ENCODE measurements at regions not wholly inside any gene's neighbourhood (a gene's known extent, or its start where the extent isn't known, plus 50 kb on each side); places are given as distances from the start of the nearest gene placed in this dataset.

DNA sequence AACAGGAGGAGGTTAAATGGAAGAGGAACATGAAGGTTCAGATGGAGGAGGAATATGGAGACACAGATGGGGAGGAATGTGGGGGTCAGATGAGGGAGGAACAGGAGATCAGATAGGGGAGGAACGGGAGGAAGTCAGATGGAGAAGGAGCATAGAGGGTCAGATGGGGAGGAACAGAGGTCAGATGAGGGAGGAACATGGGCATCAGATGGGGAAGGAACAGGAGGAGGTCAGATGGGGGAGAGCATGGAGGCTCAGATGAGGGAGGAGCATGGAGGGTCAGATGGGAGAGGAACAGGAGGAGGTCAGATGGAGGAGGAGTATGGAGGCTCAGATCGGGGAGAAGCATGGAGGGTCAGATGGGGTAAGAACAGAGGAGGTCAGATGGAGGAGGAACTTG is 290.6 kb downstream of the BMP7 start:
- no peak for DNase-seq

DNA sequence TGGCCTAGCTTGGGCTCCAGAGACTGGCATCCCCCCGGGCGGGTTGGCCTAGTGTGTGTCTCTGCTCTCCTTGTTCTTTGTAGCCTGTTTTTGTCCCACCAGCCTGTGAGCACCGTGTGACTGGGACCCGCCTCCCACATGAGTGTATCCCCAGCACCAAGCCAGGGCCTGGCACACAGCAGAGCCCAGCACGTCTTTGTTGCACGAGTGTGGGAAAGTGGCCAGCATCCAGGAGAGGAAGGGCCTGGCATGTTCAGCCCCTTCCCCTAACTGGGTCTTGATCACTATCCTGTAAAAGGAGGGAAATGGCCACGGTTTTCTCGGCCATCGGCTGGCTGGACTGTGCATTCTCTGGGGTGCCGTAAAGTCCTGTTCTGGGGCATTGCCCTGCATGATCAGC is 290.1 kb downstream of the BMP7 start:
- DNase-seq: no peak

DNA sequence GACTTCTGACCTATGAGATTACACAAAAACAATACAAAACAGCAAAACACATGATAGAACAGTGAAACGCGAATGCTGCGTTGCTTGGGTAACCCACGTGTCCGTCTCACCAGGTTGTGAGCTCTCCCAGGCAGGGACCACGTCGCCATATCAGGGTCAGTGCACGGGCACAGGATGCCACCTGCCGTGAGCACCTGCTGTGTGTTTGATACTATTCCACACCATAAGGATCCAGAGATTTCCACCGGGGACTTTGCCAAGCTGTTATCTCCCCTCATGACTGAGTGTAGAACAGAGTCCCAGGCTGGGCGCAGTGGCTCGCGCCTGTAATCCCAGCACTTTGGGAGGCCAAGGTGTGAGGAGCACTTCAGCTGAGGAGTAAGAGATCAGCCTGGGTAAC is 288.0 kb downstream of the BMP7 start:
- DNase-seq: no peak

- no peak for DNase-seq
Observed at GRCh38 chr20:56979125-56979524, 287.3 kb downstream of the BMP7 start.

DNA sequence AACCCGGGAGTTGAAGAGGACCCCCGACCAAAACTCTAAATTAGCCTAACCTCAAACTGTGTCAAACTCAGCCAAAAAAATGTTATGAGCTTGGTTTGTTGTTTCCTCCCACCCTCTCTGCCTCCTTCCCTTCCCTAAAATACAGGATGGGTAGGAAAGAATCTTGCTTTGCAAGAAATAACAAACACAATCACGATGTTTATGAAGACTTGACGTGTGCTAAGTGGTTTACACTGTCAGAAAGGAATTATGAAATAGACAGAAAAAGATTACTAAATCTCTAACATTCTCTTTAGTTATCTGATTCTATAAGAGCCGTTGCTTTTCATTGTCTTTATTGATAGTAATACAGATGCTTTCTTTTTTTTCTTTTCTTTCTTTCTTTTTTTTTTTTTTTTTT is 285.1 kb downstream of the BMP7 start:
- DNase-seq: no peak

DNA sequence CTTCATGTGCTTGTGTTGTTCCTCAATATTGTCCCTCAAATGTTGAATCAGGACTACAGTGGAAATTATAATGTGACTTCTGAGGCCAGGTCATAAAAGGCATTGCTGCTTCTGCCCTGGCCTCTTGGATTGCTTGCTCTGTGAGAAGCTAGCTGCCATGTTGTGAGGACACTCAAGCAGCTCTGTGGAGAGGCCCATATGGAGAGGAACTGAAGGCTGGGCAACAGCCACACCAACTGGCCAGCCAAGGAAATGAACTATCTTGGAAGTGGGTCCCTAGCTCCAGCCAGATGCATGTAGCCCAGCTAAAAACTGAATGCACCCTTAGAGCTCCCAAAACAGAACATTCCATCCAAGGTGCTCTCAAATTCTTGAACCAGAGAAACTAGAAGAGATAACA is 282.6 kb downstream of the BMP7 start:
- no peak for DNase-seq

DNA sequence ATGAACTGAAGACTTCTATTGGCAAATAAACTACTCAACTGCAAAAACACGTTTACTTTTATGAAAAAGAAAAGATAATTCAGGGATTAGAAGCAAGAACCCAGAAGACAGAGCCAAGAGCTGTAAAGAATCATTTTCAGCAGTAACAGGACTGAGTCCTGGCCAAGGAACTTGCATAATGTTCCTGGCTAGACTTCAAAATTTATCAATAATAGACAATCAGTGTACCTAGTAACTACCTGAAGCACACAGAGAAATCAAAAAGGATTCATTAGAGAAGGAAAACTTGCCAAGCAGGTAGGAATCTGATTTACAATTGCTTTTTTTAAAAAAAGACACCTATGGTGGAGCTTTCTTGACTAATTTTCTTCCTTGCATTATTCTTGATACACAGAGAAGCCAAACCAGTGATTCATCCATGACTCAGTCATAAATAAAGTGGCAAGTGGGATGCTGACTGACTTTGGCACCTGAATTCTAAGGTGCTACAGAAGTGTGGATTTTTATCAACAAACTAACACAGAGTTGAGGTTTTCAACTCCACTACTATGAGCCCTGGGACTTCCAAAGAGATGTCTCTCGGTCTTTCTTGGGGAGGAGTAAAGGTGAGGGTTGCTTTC is 281.3 kb downstream of the BMP7 start:
- no peak for DNase-seq

DNA sequence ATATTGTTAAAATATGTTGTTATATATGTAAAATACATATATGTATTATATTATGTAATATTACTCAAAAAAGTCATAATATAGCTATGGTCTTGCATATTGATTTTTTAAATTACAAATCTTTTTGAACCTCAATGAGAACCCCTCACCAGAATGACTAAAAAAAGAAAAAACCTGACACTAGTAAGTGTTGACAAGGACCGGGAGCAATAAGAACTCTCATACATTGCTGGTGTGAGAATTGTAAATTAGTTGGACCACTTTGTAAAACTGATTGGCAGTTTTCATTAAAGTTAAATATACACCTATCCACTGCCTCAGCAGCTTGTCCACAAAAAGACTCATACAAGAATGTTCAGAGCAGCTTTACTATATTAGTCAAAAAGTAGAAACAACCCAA is 280.0 kb downstream of the BMP7 start:
- DNase-seq: no peak

DNA sequence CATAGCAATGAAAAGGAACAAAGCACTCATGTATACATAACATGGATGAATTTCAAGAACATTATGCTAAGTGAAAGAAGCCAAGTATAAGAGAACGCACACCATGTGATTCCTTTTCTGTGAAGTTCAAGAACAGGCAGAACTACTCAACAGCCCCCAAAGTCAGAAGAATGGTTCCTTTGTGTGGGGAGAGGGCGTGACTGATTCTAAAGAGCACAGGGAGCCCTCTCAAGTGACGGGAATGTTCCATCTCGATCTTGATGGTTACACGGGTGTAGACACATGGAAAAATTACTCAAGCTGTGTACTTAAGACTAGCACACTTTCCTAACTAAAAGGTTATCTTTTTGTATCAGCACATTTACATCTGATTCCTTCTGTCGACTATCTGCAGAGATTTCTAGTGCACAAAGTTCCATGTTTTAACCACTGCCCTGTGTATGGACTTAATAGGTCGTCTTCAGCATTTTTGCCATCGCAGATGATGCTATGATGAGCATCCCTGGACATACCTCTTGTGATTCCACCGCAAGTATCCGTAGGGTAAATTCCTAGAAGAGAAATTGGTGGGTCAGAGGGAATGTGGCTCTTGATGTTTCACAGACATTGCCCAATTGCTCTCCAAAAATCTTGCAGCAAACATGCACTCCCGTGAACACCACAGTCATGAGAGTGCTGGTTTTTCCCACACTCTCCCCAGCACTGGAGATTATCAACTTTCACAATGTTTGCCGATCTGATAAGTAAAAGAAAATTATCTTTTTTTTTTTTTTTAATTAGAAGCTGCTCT is 279.3 kb downstream of the BMP7 start:
- DNase-seq: no peak

GRCh38 chr20:56987986-56988385 is 278.5 kb downstream of the BMP7 start:
- DNase-seq: no peak

GRCh38 chr20:56988446-56988845 is 278.0 kb downstream of the BMP7 start:
- no peak for DNase-seq

DNA sequence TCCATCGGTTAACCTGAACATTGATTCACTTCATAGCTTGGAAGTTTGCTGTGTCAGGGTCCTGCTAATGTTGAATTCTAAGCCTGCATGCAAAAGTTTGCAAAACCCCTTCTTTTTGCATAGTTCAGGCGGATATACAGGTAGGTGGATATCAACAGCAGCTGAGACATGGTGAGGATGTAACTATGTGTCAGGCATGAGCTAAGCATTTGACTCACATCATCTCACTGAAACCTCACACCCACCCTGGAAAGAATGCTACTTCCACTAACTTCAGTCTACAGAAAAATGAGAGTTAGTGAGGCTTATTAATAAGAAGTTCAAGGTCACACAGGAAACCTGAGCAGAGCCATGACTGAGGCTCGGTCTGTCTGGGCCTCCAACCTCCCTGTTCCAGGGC is 276.9 kb downstream of the BMP7 start:
- no peak for DNase-seq

GRCh38 chr20:56993020-56993559 is 273.4 kb downstream of the BMP7 start:
- no peak for DNase-seq

- DNase-seq: no peak
Observed at GRCh38 chr20:56994006-56994405, 272.4 kb downstream of the BMP7 start.

GRCh38 chr20:56995149-56995548 is 271.3 kb downstream of the BMP7 start:
- DNase-seq: no peak

DNA sequence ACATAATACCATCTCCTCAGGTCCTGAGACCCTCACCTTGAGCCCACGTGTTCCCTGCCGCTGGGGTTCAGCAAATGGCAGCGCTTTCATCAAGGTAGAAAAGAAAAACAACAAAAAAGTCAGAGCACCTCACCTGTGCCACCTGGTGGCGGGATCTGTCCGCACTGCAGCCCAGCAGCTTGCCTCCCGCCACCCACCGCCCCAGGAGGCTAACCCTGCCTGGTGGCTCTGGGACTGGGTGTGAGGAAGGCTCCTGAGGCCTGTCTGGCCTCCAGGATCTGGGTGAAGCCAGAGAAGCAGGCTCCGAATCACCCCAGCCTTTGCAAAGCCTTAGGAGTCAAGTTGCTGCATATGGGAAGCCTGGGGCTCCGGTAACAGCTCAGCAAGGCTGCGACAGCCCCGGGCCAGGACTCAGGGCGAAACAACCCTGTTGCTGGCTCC is 270.8 kb downstream of the BMP7 start:
- no peak for DNase-seq

DNA sequence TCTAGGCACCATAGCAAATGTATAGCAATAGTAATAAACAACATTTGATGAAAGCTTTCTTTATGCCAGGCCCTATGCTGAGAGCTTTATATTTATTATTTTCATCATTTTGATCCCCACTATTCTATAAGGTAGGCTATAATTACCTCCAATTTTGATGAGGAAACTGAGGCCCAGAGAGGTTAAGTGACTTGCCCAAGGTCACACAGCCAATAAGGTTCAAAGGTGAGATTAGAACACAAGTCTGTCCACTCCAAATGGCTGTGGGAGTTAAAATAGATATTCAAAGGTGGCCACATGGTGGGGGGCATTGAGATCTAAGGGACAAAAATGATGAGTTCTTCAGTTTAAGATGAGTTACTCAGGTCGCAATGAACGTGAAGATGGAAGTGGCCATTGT is 269.9 kb downstream of the BMP7 start:
- no peak for DNase-seq

DNA sequence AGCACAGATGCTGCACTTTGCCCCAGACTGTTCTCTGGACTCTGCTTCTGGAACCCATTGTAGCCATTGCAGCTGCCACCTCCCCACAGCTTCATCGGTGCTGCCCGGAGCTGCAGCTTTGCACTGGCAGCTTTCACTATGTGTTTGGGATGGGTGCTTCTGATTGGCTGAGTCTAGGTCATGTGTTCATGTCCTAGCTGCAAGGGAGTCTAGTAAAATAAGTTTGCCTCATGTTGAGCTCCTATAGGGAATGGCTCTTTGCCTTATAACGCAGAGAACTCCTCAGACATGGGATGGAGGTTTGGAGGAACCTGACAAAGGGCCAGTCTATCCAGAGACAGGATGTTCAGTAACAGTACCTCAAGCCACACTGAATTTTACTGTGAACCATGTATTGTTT is 268.0 kb downstream of the BMP7 start:
- no peak for DNase-seq

DNA sequence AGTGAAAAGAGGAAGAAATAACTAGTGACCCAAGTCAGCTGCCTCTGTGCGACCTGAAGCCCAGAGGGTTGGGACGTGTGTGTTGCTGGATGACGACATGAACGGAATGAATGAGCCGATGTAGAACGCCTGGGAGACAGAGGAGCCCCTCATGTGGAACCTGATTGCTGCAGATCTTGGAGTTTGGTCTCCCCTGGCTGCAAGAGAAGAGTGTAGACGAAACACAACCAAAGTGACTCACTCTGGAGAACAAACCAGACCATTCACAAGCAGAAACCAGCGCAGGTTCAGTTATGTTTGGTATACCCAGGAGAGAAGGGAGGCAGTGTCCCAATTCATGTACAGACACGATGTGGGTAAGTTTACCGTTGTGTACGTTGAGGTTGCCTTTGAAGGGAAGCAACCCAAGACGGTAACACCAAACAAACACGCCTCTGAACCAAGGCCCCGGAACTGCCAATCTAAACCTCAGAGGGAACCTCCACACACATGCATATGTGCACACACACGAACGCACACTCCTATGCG is 265.9 kb downstream of the BMP7 start:
- DNase-seq: no peak

GRCh38 chr20:57001126-57001767 is 265.2 kb downstream of the BMP7 start:
- DNase-seq: no peak

DNA sequence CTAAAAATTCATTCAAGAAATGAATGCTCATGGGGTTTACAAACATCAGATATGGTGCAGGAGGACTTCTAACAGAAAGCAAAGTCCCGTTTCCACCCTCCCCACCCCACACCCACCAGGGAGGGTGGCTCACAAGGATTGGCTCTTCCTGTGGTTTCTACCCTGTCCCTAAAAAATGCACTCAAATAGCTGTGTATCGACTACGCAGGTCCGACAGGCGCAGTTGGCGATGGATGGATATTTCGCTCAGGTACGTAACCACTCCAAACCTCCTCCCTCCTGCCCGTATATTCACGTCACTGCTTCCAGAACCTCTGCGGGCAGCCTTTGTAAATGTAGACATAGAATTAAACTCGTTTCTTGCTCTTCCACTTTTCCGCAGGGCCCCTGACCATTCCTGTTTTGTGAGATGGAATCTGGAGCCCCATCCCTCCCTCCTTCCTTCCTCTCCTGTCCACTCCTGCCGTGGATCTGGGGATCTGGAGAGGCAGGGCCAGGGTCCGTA is 264.3 kb downstream of the BMP7 start:
- DNase-seq: no peak

GRCh38 chr20:57003012-57003411 is 263.4 kb downstream of the BMP7 start:
- no peak for DNase-seq

DNA sequence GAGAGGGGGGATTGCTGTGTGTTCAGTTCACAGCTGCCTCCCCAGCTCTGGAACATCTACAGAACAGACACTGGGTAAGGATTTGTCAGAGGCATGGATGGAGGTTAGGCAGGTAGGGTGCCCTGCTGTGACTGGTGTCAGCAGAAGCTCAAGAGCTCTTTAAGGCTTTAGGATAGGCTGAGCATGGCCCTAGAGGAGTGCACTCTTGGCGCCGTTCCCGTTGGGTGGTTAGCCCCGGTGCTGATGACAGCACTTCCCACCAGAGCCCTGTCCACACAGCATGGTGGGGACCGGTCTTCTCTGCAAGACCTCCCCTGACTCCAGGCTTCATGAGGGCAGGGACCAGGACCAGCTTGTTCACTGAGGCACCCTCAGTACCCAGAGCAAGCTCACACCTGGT is 262.0 kb downstream of the BMP7 start:
- DNase-seq: no peak
